PC-3 (cell line): ENCODE measurements at regions not wholly inside any gene's neighbourhood (a gene's known extent, or its start where the extent isn't known, plus 50 kb on each side); places are given as distances from the start of the nearest gene placed in this dataset.

Source experiments
- CTCF ChIP-seq: fragments of 300-600 bp; sonication (generic); conservative IDR thresholded peaks from 2 replicates; pipeline ENCODE4 v1.5.1; 2017; ENCODE audit warnings: antibody characterized with exemption, low read depth, mild to moderate bottlenecking, low read length
- EZH2phosphoT487 ChIP-seq: fragments of 300-600 bp; sonication (generic); IDR thresholded peaks from 2 replicates; pipeline ENCODE4 v1.6.1; 2018; ENCODE audit warnings: mild to moderate bottlenecking, antibody characterized with exemption, low read length, borderline replicate concordance

- no peak for TF ChIP-seq CTCF
- no peak for TF ChIP-seq EZH2phosphoT487
Measured at GRCh38 chr1:82195245-82195644, 394.5 kb downstream of the ADGRL2 start.
